ENCODE measurements at regions not wholly inside any gene's neighbourhood (a gene's known extent, or its start where the extent isn't known, plus 50 kb on each side); places are given as distances from the start of the nearest gene placed in this dataset.
"Not testable (repeated sequence)": the region's sequence is repeated elsewhere in the genome, so short reads cannot be mapped to it uniquely, and the experiment has no call there.

DNA sequence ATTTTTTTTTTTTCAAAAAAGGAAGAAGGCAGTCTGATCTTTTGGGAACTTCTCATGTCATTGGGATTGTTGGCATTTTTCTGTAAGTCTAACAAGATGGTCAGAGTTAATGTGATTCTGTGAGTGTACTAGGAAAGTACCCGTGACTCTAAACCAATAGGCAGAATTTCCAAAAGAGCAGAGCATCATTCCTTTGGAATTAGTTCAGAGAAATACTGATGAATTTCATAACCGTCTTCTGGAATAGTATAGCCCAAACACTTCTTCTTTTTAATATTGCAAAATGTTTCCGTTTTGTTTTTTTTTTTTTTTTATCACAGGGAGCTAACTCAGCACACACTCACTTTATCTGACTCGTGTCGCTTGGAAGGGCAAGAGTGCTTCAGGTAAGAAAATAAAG is 407.4 kb downstream of the DTWD2 start:
- peaks cover 5% of the 10 kb centered on the region for H3K9me3 Mint-ChIP-seq
- ATAC-seq (replicated peaks; ENCODE audit: extremely low read depth, poor library complexity, severe bottlenecking) (no peak), DNase-seq (ENCODE audit: low spot score in 2 of 2) (no peak)
- H3K27ac Mint-ChIP-seq (ENCODE audit: low read depth) = no peak overlapping the region
- no peaks in the 10 kb centered on the region for H3K27me3 Mint-ChIP-seq
- no peaks in the 10 kb centered on the region for H3K4me1 Mint-ChIP-seq
- no peaks in the 10 kb centered on the region for H3K36me3 Mint-ChIP-seq (ENCODE audit: insufficient read depth)
- no peak overlapping the region for H3K4me3 Mint-ChIP-seq

DNA sequence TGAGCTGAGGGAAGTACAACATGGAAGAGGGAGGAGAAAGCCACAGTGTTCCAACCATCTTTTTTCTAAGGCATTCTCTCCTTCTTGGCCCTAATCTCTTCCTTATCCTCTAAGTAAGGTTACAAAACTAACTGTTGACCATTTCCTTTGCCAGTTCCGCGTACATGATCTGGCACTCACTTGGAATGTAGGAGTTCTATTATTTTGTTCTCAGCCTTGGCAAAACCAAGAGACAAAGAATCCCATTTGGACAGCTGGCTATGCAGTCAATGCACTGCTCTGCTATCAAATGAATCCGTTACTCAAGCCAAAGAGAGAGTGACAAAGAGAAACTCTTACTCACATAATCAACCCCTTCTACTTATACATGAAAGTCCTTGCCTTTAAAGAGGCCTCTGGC is 410.3 kb downstream of the DTWD2 start:
- no peak for ATAC-seq (replicated peaks; ENCODE audit: extremely low read depth, poor library complexity, severe bottlenecking)
- Mint-ChIP-seq H3K9me3 (peaks cover 11% of the 10 kb centered on the region), H3K36me3 (ENCODE audit: insufficient read depth) (no peaks in the 10 kb centered on the region), H3K27ac (ENCODE audit: low read depth) (no peak overlapping the region), H3K4me1 (no peaks in the 10 kb centered on the region), H3K4me3 (no peak overlapping the region), H3K27me3 (no peaks in the 10 kb centered on the region)
- DNase-seq (ENCODE audit: low spot score in 2 of 2) = no peak

- no peaks in the 10 kb centered on the region for H3K4me1 Mint-ChIP-seq
- no peak for DNase-seq (ENCODE audit: low spot score in 2 of 2)
- H3K36me3 Mint-ChIP-seq (ENCODE audit: insufficient read depth) = no peaks in the 10 kb centered on the region
- no peak overlapping the region for H3K27ac Mint-ChIP-seq (ENCODE audit: low read depth)
- no peaks in the 10 kb centered on the region for H3K27me3 Mint-ChIP-seq
- H3K4me3 Mint-ChIP-seq = no peak overlapping the region
- H3K9me3 Mint-ChIP-seq = peaks cover 11% of the 10 kb centered on the region
- ATAC-seq (replicated peaks; ENCODE audit: extremely low read depth, poor library complexity, severe bottlenecking) = no peak
Observed at GRCh38 chr5:118577621-118578020, 410.7 kb downstream of the DTWD2 start.

DNA sequence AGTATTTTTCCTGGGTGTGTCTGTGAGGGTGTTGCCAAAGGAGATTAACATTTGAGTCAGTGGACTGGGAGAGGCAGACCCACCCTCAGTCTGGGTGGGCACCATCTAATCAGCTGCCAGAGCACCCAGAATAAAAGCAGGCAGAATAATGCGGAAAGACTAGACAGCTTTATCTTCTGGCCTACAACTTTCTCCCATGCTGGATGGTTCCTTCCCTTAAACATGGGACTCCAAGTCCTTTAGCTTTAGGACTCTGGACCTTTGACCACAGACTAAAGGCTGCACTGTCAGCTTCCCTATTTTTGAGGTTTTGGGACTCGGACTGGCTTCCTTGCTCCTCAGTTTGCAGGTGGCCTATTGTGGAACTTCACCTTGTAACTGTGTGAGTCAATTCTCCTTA is 418.1 kb downstream of the DTWD2 start:
- H3K4me3 Mint-ChIP-seq; H3K4me1 Mint-ChIP-seq; H3K27ac Mint-ChIP-seq (ENCODE audit: low read depth); ATAC-seq (replicated peaks; ENCODE audit: extremely low read depth, poor library complexity, severe bottlenecking); DNase-seq (ENCODE audit: low spot score in 2 of 2); H3K27me3 Mint-ChIP-seq; H3K36me3 Mint-ChIP-seq (ENCODE audit: insufficient read depth): not testable (repeated sequence)
- H3K9me3 Mint-ChIP-seq = peaks cover 11% of the 10 kb centered on the region

DNA sequence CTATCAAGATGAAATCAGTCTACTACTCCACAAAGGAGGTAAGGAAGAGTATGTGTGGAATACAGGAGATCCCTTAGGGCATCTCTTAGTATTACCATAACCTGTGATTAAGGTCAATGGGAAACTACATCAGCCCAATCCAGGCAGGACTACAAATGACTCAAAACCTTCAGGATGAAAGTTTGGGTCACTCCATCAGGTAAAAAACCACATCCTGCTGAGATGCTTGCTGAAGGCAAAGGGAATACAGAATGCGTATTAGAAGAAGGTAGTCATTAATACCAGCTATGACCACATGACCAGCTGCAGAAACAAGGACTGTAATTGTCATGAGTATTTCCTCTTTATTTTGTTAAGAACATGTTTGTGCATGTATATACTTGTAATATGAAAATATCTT is 418.8 kb downstream of the DTWD2 start:
- H3K4me3 Mint-ChIP-seq; H3K4me1 Mint-ChIP-seq; DNase-seq (ENCODE audit: low spot score in 2 of 2); H3K27ac Mint-ChIP-seq (ENCODE audit: low read depth); H3K36me3 Mint-ChIP-seq (ENCODE audit: insufficient read depth); H3K27me3 Mint-ChIP-seq; ATAC-seq (replicated peaks; ENCODE audit: extremely low read depth, poor library complexity, severe bottlenecking): not testable (repeated sequence)
- H3K9me3 Mint-ChIP-seq = peaks cover 11% of the 10 kb centered on the region

DNA sequence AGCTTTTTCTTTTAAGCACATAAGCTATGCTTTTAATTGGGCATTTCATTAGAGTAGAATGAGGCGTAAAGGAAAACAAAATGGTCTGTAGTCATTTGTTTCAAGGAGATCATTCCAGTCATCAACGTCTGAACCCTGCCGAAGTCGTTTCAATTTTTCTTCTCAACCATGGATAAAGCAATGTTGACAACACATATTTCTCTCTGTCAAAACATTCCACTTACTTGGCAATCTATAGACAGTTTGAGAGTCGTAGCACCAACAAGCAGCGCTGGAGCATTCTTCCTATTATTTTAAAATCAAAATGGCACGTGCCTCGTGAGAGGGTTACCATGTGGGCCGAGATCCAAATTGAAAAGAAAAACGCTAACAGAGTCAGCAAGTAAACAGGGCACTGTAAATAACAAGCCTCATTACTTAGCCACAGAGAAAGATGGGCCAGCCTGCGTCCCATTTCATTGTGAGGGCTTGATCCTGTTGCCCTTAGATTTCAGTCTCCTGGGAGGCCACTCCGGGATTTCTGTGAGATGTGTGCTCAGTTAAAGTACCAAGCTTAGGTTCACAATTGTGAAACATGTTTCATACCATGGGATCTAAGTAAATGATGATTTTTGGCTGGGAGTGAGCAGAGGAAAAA is 422.9 kb downstream of the DTWD2 start:
- H3K27ac Mint-ChIP-seq (ENCODE audit: low read depth) = no peak overlapping the region
- ATAC-seq (replicated peaks; ENCODE audit: extremely low read depth, poor library complexity, severe bottlenecking) (no peak), DNase-seq (ENCODE audit: low spot score in 2 of 2) (no peak)
- H3K27me3 Mint-ChIP-seq = no peaks in the 10 kb centered on the region
- no peak overlapping the region for H3K4me3 Mint-ChIP-seq
- H3K9me3 Mint-ChIP-seq = no peaks in the 10 kb centered on the region
- no peaks in the 10 kb centered on the region for H3K4me1 Mint-ChIP-seq
- H3K36me3 Mint-ChIP-seq (ENCODE audit: insufficient read depth) = no peaks in the 10 kb centered on the region

DNA sequence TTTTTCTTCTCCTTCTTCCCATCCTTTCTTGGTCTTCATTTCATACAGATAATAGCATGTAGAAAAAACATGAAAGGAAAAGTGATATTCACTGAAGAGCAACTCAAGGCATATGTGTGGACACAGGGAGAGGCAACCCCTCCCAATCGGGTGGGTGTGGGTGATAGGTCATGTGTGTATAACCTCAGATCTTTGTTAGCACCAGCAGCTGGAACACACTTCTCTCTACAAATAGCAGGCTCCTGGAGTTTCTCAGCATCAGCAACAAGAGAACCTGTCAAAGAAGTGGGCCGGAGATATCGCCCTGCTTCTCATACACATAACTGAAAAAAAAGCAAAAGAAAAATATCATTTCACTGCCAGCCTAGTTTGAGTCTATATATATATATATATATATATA is 426.4 kb downstream of the DTWD2 start:
- H3K27me3 Mint-ChIP-seq = no peaks in the 10 kb centered on the region
- H3K36me3 Mint-ChIP-seq (ENCODE audit: insufficient read depth) = no peaks in the 10 kb centered on the region
- DNase-seq (ENCODE audit: low spot score in 2 of 2) (no peak), ATAC-seq (replicated peaks; ENCODE audit: extremely low read depth, poor library complexity, severe bottlenecking) (no peak)
- no peak overlapping the region for H3K27ac Mint-ChIP-seq (ENCODE audit: low read depth)
- H3K4me1 Mint-ChIP-seq = no peaks in the 10 kb centered on the region
- H3K4me3 Mint-ChIP-seq = no peak overlapping the region
- no peaks in the 10 kb centered on the region for H3K9me3 Mint-ChIP-seq

- no peaks in the 10 kb centered on the region for H3K27me3 Mint-ChIP-seq
- no peak for ATAC-seq (replicated peaks; ENCODE audit: extremely low read depth, poor library complexity, severe bottlenecking)
- no peak overlapping the region for H3K27ac Mint-ChIP-seq (ENCODE audit: low read depth)
- no peak overlapping the region for H3K4me3 Mint-ChIP-seq
- DNase-seq (ENCODE audit: low spot score in 2 of 2) = no peak
- H3K4me1 Mint-ChIP-seq = no peaks in the 10 kb centered on the region
- no peaks in the 10 kb centered on the region for H3K36me3 Mint-ChIP-seq (ENCODE audit: insufficient read depth)
- H3K9me3 Mint-ChIP-seq = no peaks in the 10 kb centered on the region
Observed at GRCh38 chr5:118561235-118561634, 427.1 kb downstream of the DTWD2 start.

GRCh38 chr5:118558871-118559270 is 429.5 kb downstream of the DTWD2 start:
- Mint-ChIP-seq H3K27ac (ENCODE audit: low read depth) (no peak overlapping the region), H3K4me3 (no peak overlapping the region), H3K9me3 (no peaks in the 10 kb centered on the region), H3K36me3 (ENCODE audit: insufficient read depth) (no peaks in the 10 kb centered on the region), H3K27me3 (no peaks in the 10 kb centered on the region), H3K4me1 (no peaks in the 10 kb centered on the region)
- DNase-seq (ENCODE audit: low spot score in 2 of 2) = no peak
- ATAC-seq (replicated peaks; ENCODE audit: extremely low read depth, poor library complexity, severe bottlenecking) = no peak

GRCh38 chr5:118557251-118557661 is 431.1 kb downstream of the DTWD2 start:
- Mint-ChIP-seq H3K36me3 (ENCODE audit: insufficient read depth) (no peaks in the 10 kb centered on the region), H3K9me3 (no peaks in the 10 kb centered on the region), H3K27me3 (no peaks in the 10 kb centered on the region), H3K27ac (ENCODE audit: low read depth) (no peak overlapping the region), H3K4me3 (no peak overlapping the region), H3K4me1 (no peaks in the 10 kb centered on the region)
- DNase-seq (ENCODE audit: low spot score in 2 of 2) (no peak), ATAC-seq (replicated peaks; ENCODE audit: extremely low read depth, poor library complexity, severe bottlenecking) (no peak)

GRCh38 chr5:118556792-118557191 is 431.6 kb downstream of the DTWD2 start:
- Mint-ChIP-seq H3K4me1 (no peaks in the 10 kb centered on the region), H3K4me3 (no peak overlapping the region), H3K27ac (ENCODE audit: low read depth) (no peak overlapping the region), H3K27me3 (no peaks in the 10 kb centered on the region), H3K9me3 (no peaks in the 10 kb centered on the region), H3K36me3 (ENCODE audit: insufficient read depth) (no peaks in the 10 kb centered on the region)
- no peak for DNase-seq (ENCODE audit: low spot score in 2 of 2)
- no peak for ATAC-seq (replicated peaks; ENCODE audit: extremely low read depth, poor library complexity, severe bottlenecking)

DNA sequence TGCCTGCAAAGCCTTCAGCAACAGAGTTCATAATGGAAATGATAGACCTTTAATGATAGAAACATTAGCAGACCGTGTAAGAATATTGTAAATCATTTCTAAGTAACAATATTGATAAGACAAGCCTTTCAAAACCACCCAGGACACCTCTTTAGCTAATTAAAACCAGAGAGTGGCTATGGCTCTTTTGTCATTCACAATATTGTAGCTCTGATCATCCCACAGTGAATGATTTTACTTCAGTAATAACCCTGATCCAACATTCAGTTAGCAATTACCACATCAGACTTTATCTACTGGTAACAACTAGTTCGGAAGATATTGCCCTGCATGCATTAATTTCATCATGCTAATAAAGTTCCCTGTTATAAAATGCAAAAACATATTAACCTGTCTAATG is 432.6 kb downstream of the DTWD2 start:
- H3K4me1 Mint-ChIP-seq = no peaks in the 10 kb centered on the region

DNA sequence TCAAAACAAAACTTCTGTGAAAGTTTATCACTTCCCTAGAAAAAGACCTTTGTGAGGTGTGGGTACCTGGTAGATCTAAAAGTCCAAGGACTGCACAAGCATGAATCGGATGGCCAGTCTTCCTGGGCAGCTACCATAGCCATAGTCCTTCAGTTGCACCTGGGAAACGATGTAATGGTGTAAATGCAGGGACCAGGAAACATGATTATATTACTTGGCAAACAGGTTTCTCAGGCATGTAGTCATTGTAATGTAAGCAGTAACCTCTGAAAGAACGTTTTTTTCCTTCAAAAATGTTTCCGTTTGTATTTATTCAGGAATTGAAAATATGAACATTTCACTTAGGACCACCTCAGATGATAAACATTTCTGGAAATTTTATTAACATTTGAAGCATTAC is 433.4 kb downstream of the DTWD2 start:
- Mint-ChIP-seq H3K4me1 (no peaks in the 10 kb centered on the region), H3K27ac (ENCODE audit: low read depth) (no peak overlapping the region), H3K9me3 (no peaks in the 10 kb centered on the region), H3K27me3 (no peaks in the 10 kb centered on the region), H3K4me3 (no peak overlapping the region), H3K36me3 (ENCODE audit: insufficient read depth) (peaks cover 2% of the 10 kb centered on the region)
- no peak for DNase-seq (ENCODE audit: low spot score in 2 of 2)
- ATAC-seq (replicated peaks; ENCODE audit: extremely low read depth, poor library complexity, severe bottlenecking) = no peak

More for the DNA sequence above, 432.6 kb downstream of the DTWD2 start:
- ATAC-seq (replicated peaks; ENCODE audit: extremely low read depth, poor library complexity, severe bottlenecking) (no peak), DNase-seq (ENCODE audit: low spot score in 2 of 2) (no peak)
- Mint-ChIP-seq H3K36me3 (ENCODE audit: insufficient read depth) (peaks cover 2% of the 10 kb centered on the region), H3K4me3 (no peak overlapping the region), H3K9me3 (no peaks in the 10 kb centered on the region), H3K27ac (ENCODE audit: low read depth) (no peak overlapping the region), H3K27me3 (no peaks in the 10 kb centered on the region)

- no peak overlapping the region for H3K27ac Mint-ChIP-seq (ENCODE audit: low read depth)
- peaks cover 2% of the 10 kb centered on the region for H3K36me3 Mint-ChIP-seq (ENCODE audit: insufficient read depth)
- ATAC-seq (replicated peaks; ENCODE audit: extremely low read depth, poor library complexity, severe bottlenecking) = no peak
- H3K4me1 Mint-ChIP-seq = no peaks in the 10 kb centered on the region
- H3K27me3 Mint-ChIP-seq = no peaks in the 10 kb centered on the region
- no peaks in the 10 kb centered on the region for H3K9me3 Mint-ChIP-seq
- no peak for DNase-seq (ENCODE audit: low spot score in 2 of 2)
- H3K4me3 Mint-ChIP-seq = no peak overlapping the region
Observed at GRCh38 chr5:118554241-118554640, 434.1 kb downstream of the DTWD2 start.
